ENCODE measurements at regions not wholly inside any gene's neighbourhood (a gene's known extent, or its start where the extent isn't known, plus 50 kb on each side); places are given as distances from the start of the nearest gene placed in this dataset.

DNA sequence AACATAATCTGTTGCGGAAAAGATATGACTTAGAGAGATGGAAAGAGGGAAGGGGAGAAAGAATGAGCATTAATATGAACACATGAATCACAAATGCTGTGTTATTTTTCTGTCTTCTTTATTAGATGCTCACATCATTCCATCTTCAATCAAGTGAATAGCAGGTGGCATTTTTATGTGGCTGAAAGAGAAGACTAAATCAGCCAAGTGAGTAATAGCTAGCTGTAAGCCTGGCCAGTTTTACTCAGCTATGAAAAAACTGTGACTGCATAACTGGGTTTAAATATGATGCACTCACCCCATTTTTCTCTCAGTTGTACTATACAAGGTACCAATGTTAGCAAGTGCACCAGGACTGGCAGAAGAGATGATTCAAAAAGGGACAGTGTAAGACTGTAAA, 571.1 kb downstream of the JRKL start:
- Histone ChIP-seq H3K4me2 (ENCODE audit: control insufficient read depth, extremely low read depth, insufficient read depth, low read depth, low read length) (no peak overlapping the region), H3K36me3 (ENCODE audit: control insufficient read depth in 2 of 2, extremely low read depth in 1 of 2, insufficient read depth in 2 of 2, low read length in 2 of 2) (no peaks in the 10 kb centered on the region), H2AFZ (ENCODE audit: control insufficient read depth, low read length) (no peak overlapping the region), H4K20me1 (ENCODE audit: control insufficient read depth, extremely low read depth, insufficient read depth, low read length) (no peaks in the 10 kb centered on the region), H3K9me1 (ENCODE audit: control insufficient read depth, extremely low read depth, insufficient read depth, low read length) (no peaks in the 10 kb centered on the region), H3K4me1 (ENCODE audit: control insufficient read depth, extremely low read depth, insufficient read depth, low read length) (no peaks in the 10 kb centered on the region), H3K9ac (ENCODE audit: control insufficient read depth, extremely low read depth, insufficient read depth, low read length) (no peak overlapping the region), H3K27ac (ENCODE audit: control insufficient read depth, insufficient read depth, low read length) (no peak overlapping the region), H3K9me3 (ENCODE audit: control insufficient read depth, low read depth, low read length) (no peaks in the 10 kb centered on the region), H3K79me2 (ENCODE audit: control insufficient read depth, insufficient read depth, low read length) (no peaks in the 10 kb centered on the region), H3K27me3 (ENCODE audit: control insufficient read depth, extremely low read depth, insufficient read depth, low read length) (no peaks in the 10 kb centered on the region), H3K4me3 (ENCODE audit: control insufficient read depth in 2 of 3, extremely low read depth in 1 of 3, insufficient read depth in 2 of 3, low read depth in 1 of 3, low read length in 3 of 3) (no peak overlapping the region)
- no peak for TF ChIP-seq EZH2 (IDR thresholded peaks at IDR 0.05; ENCODE audit: low read length)
- TF ChIP-seq, protein P1, sequence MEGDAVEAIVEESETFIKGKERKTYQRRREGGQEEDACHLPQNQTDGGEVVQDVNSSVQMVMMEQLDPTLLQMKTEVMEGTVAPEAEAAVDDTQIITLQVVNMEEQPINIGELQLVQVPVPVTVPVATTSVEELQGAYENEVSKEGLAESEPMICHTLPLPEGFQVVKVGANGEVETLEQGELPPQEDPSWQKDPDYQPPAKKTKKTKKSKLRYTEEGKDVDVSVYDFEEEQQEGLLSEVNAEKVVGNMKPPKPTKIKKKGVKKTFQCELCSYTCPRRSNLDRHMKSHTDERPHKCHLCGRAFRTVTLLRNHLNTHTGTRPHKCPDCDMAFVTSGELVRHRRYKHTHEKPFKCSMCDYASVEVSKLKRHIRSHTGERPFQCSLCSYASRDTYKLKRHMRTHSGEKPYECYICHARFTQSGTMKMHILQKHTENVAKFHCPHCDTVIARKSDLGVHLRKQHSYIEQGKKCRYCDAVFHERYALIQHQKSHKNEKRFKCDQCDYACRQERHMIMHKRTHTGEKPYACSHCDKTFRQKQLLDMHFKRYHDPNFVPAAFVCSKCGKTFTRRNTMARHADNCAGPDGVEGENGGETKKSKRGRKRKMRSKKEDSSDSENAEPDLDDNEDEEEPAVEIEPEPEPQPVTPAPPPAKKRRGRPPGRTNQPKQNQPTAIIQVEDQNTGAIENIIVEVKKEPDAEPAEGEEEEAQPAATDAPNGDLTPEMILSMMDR (optimal IDR thresholded peaks at IDR 0.05 in 1 of 3, IDR thresholded peaks at IDR 0.05 in 1 of 3, conservative IDR thresholded peaks at IDR 0.05 in 1 of 3; ENCODE audit: extremely low read depth in 1 of 3, insufficient read depth in 2 of 3, low read length in 3 of 3): no peak
- DNase-seq (ENCODE audit: low read depth, low spot score) (no peak), FAIRE-seq (no peak)
- dilution Hi-C loops (cut with MboI; ENCODE audit: extremely low pct_ligation_motif_present, low sequenced_read_pairs): no loop called here

DNA sequence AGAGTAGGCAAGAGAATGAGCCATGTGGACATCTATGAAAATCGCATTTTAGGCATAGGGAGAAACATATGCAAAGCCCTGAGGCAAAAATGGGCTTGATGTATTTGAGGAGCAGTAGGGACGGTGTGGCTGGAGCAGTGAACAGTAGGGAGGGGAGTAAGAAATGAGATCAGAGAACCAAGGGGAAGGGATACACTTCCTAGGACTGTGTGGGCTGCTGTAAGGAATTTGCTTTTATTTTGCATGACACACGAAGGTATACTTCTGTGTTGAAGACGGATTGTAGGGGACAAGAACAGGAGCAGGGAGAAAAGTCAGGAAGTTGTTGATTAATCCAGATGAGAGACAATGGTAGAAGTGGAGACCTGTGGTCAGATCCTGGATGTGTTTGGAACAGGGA, 572.1 kb downstream of the JRKL start:
- Histone ChIP-seq H3K4me2 (ENCODE audit: control insufficient read depth, extremely low read depth, insufficient read depth, low read depth, low read length) (no peak overlapping the region), H3K9me1 (ENCODE audit: control insufficient read depth, extremely low read depth, insufficient read depth, low read length) (no peaks in the 10 kb centered on the region), H4K20me1 (ENCODE audit: control insufficient read depth, extremely low read depth, insufficient read depth, low read length) (no peaks in the 10 kb centered on the region), H3K4me3 (ENCODE audit: control insufficient read depth in 2 of 3, extremely low read depth in 1 of 3, insufficient read depth in 2 of 3, low read depth in 1 of 3, low read length in 3 of 3) (no peak overlapping the region), H3K27me3 (ENCODE audit: control insufficient read depth, extremely low read depth, insufficient read depth, low read length) (no peaks in the 10 kb centered on the region), H3K27ac (ENCODE audit: control insufficient read depth, insufficient read depth, low read length) (no peak overlapping the region), H2AFZ (ENCODE audit: control insufficient read depth, low read length) (no peak overlapping the region), H3K79me2 (ENCODE audit: control insufficient read depth, insufficient read depth, low read length) (no peaks in the 10 kb centered on the region), H3K9me3 (ENCODE audit: control insufficient read depth, low read depth, low read length) (no peaks in the 10 kb centered on the region), H3K4me1 (ENCODE audit: control insufficient read depth, extremely low read depth, insufficient read depth, low read length) (no peaks in the 10 kb centered on the region), H3K9ac (ENCODE audit: control insufficient read depth, extremely low read depth, insufficient read depth, low read length) (no peak overlapping the region), H3K36me3 (ENCODE audit: control insufficient read depth in 2 of 2, extremely low read depth in 1 of 2, insufficient read depth in 2 of 2, low read length in 2 of 2) (no peaks in the 10 kb centered on the region)
- no peak for TF ChIP-seq EZH2 (IDR thresholded peaks at IDR 0.05; ENCODE audit: low read length)
- TF ChIP-seq, protein P1 (optimal IDR thresholded peaks at IDR 0.05 in 1 of 3, IDR thresholded peaks at IDR 0.05 in 1 of 3, conservative IDR thresholded peaks at IDR 0.05 in 1 of 3; ENCODE audit: extremely low read depth in 1 of 3, insufficient read depth in 2 of 3, low read length in 3 of 3): no peak
- no peak for FAIRE-seq
- no peak for DNase-seq (ENCODE audit: low read depth, low spot score)
- dilution Hi-C loops (cut with MboI; ENCODE audit: extremely low pct_ligation_motif_present, low sequenced_read_pairs): no loop called here
